ENCODE measurements at regions not wholly inside any gene's neighbourhood (a gene's known extent, or its start where the extent isn't known, plus 50 kb on each side); places are given as distances from the start of the nearest gene placed in this dataset.

DNA sequence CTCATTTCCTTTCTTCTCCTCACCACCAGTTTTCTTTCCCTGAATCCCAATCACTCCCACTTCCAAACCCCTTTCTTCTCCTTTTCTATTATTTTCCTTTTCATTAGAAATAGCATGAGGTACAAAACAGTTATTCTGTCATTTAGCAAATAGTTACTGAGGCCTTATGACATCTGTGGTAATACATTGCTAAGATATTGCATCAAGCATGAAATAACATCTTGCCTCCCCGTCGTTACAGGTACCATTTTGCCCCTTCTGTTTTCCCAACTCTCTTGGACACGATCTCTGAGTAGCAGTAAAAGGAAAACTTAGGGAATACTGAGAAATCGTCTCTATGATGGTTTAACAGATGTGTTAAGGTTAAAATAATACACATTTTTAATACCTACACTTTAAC lies 175.8 kb upstream of the SOX5 start:
- intact Hi-C loops (cut with micrococcal nuclease): no loop called here

GRCh38 chr12:24121911-24122310 lies 172.4 kb upstream of the SOX5 start:
- H3K4me3 ChIP-seq (replicated peaks in 1 of 2; ENCODE audit: low read depth in 1 of 2, low read length in 2 of 2): no peak overlapping the region
- H3K9me2 ChIP-seq (ENCODE audit: insufficient read depth): no peaks in the 10 kb centered on the region
- ATAC-seq (no peak), DNase-seq (ENCODE audit: low read depth, low spot score) (no peak)
- H3K79me2 ChIP-seq (ENCODE audit: insufficient read depth, low read length): no peaks in the 10 kb centered on the region
- no peak overlapping the region for H3K9ac ChIP-seq (ENCODE audit: low read length)
- no peaks in the 10 kb centered on the region for H3K4me1 ChIP-seq (ENCODE audit: control insufficient read depth in 1 of 2, insufficient read depth in 2 of 2, low read length in 2 of 2)
- no TSS peak for BruUV-seq (replicated peaks)
- no peak overlapping the region for H3K27ac ChIP-seq (ENCODE audit: low read depth, low read length)
- H3K36me3 ChIP-seq (ENCODE audit: control insufficient read depth in 1 of 2, insufficient read depth in 2 of 2, low read length in 2 of 2): no peaks in the 10 kb centered on the region
- intact Hi-C loops (cut with micrococcal nuclease): no loop called here
- POLR2A ChIA-PET: no interaction called here
- no peak overlapping the region for H3K4me2 ChIP-seq (ENCODE audit: low read length)
- CTCF ChIA-PET: no interaction called here
- H4K20me1 ChIP-seq (ENCODE audit: insufficient read depth): no peaks in the 10 kb centered on the region
- H3K27me3 ChIP-seq (ENCODE audit: insufficient read depth, low read length): no peaks in the 10 kb centered on the region
- RAD21 ChIA-PET (ENCODE audit: low non-redundant PET in 1 of 2, low total read pairs in 2 of 2, uncharacterized antibody in 2 of 2, unreplicated experiment in 2 of 2): no interaction called here
- H3K9me3 ChIP-seq (ENCODE audit: control insufficient read depth in 1 of 2, insufficient read depth in 1 of 2, low read depth in 1 of 2, low read length in 2 of 2): peaks cover 11 to 14% of the 10 kb centered on the region in 2 experiments; a peak in 2 of 4 replicates
- H2AFZ ChIP-seq (ENCODE audit: low read depth, low read length, poor library complexity, severe bottlenecking): no peak overlapping the region
- TF ChIP-seq POLR2A (IDR thresholded peaks at IDR 0.05; ENCODE audit: borderline replicate concordance, extremely low read depth, insufficient read depth, insufficient read length) (no peak), POLR2AphosphoS5 (IDR thresholded peaks at IDR 0.05; ENCODE audit: low read depth, low read length) (no peak), SP1 (IDR thresholded peaks at IDR 0.05; ENCODE audit: low read depth) (no peak), JUND (IDR thresholded peaks at IDR 0.05) (no peak), EGR1 (IDR thresholded peaks at IDR 0.05; ENCODE audit: low read depth) (no peak), ZBTB33 (IDR thresholded peaks at IDR 0.05; ENCODE audit: extremely low read depth, insufficient replicate concordance, low read length) (no peak), TCF7L2 (IDR thresholded peaks at IDR 0.05; ENCODE audit: borderline replicate concordance, extremely low read depth, insufficient read depth, insufficient read length) (no peak)
- TF ChIP-seq, protein P1, sequence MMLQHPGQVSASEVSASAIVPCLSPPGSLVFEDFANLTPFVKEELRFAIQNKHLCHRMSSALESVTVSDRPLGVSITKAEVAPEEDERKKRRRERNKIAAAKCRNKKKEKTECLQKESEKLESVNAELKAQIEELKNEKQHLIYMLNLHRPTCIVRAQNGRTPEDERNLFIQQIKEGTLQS (IDR thresholded peaks at IDR 0.05): no peak
- TF ChIP-seq, protein P2, sequence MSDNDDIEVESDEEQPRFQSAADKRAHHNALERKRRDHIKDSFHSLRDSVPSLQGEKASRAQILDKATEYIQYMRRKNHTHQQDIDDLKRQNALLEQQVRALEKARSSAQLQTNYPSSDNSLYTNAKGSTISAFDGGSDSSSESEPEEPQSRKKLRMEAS (IDR thresholded peaks at IDR 0.05): no peak

More for the DNA sequence above, 175.8 kb upstream of the SOX5 start:
- Histone ChIP-seq H3K4me3 (replicated peaks in 1 of 2; ENCODE audit: low read depth in 1 of 2, low read length in 2 of 2) (no peak overlapping the region), H3K9me2 (ENCODE audit: insufficient read depth) (no peaks in the 10 kb centered on the region), H3K36me3 (ENCODE audit: control insufficient read depth in 1 of 2, insufficient read depth in 2 of 2, low read length in 2 of 2) (no peaks in the 10 kb centered on the region), H3K79me2 (ENCODE audit: insufficient read depth, low read length) (no peaks in the 10 kb centered on the region), H3K4me2 (ENCODE audit: low read length) (no peak overlapping the region), H3K4me1 (ENCODE audit: control insufficient read depth in 1 of 2, insufficient read depth in 2 of 2, low read length in 2 of 2) (no peaks in the 10 kb centered on the region), H3K27ac (ENCODE audit: low read depth, low read length) (no peak overlapping the region), H3K9me3 (ENCODE audit: control insufficient read depth in 1 of 2, insufficient read depth in 1 of 2, low read depth in 1 of 2, low read length in 2 of 2) (peaks cover 13 to 21% of the 10 kb centered on the region in 2 experiments; a peak in 2 of 4 replicates), H3K9ac (ENCODE audit: low read length) (no peak overlapping the region), H2AFZ (ENCODE audit: low read depth, low read length, poor library complexity, severe bottlenecking) (no peak overlapping the region), H4K20me1 (ENCODE audit: insufficient read depth) (no peaks in the 10 kb centered on the region), H3K27me3 (ENCODE audit: insufficient read depth, low read length) (no peaks in the 10 kb centered on the region)
- POLR2A ChIA-PET: no interaction called here
- ATAC-seq: no peak
- CTCF ChIA-PET: no interaction called here
- RAD21 ChIA-PET (ENCODE audit: low non-redundant PET in 1 of 2, low total read pairs in 2 of 2, uncharacterized antibody in 2 of 2, unreplicated experiment in 2 of 2): no interaction called here
- TF ChIP-seq CBX3 (IDR thresholded peaks at IDR 0.05; ENCODE audit: low read depth) (no peak), ZNF274 (IDR thresholded peaks at IDR 0.05; ENCODE audit: low read depth, low read length) (no peak), FOSL1 (IDR thresholded peaks at IDR 0.05; ENCODE audit: low read depth) (no peak), ELF1 (IDR thresholded peaks at IDR 0.05; ENCODE audit: borderline replicate concordance, low read depth) (no peak), POLR2A (IDR thresholded peaks at IDR 0.05; ENCODE audit: borderline replicate concordance, extremely low read depth, insufficient read depth, insufficient read length) (no peak), ZBTB33 (IDR thresholded peaks at IDR 0.05; ENCODE audit: extremely low read depth, insufficient replicate concordance, low read length) (no peak), SIN3A (IDR thresholded peaks at IDR 0.05; ENCODE audit: low read depth) (no peak)
- BruUV-seq (replicated peaks): no TSS peak
- no peak for DNase-seq (ENCODE audit: low read depth, low spot score)

All from HCT116 (cell line).